Fibroblast of pulmonary artery (primary cell): ENCODE measurements at regions not wholly inside any gene's neighbourhood (a gene's known extent, or its start where the extent isn't known, plus 50 kb on each side); places are given as distances from the start of the nearest gene placed in this dataset.

Source experiments
- DNase-seq: peaks from one replicate; pipeline ENCODE4 v3.0.0-alpha.2; 2010; ENCODE audit warnings: low read depth
- H3K4me3 ChIP-seq: replicated peaks from 2 replicates; pipeline ENCODE4 v1.5.1; 2011; ENCODE audit warnings: low read depth, mild to moderate bottlenecking, control low read depth, low read length, moderate library complexity
- CTCF ChIP-seq: IDR thresholded peaks from 2 replicates; pipeline ENCODE4 v1.5.1; 2011; ENCODE audit warnings: mild to moderate bottlenecking, control low read depth, low read length, inconsistent platforms; ENCODE audit errors: missing control alignments

GRCh38 chr20:59458645-59459044, 145.7 kb upstream of the PHACTR3 start:
- H3K4me3 ChIP-seq, result no peak overlapping the region
- no peak for TF ChIP-seq CTCF
- DNase-seq, result no peak

GRCh38 chr20:59459586-59459985, 144.8 kb upstream of the PHACTR3 start:
- no peak for TF ChIP-seq CTCF
- H3K4me3 ChIP-seq, result no peak overlapping the region
- DNase-seq, result no peak

- no peak for TF ChIP-seq CTCF
- DNase-seq, result no peak
- H3K4me3 ChIP-seq, result no peak overlapping the region
Measured at GRCh38 chr20:59460352-59460751, 144.0 kb upstream of the PHACTR3 start.

GRCh38 chr20:59461526-59461925, 142.8 kb upstream of the PHACTR3 start:
- TF ChIP-seq CTCF, result no peak
- no peak overlapping the region for H3K4me3 ChIP-seq
- no peak for DNase-seq

GRCh38 chr20:59462249-59462648, 142.1 kb upstream of the PHACTR3 start:
- H3K4me3 ChIP-seq, result no peak overlapping the region
- DNase-seq, result no peak
- TF ChIP-seq CTCF, result no peak

- no peak for TF ChIP-seq CTCF
- H3K4me3 ChIP-seq, result no peak overlapping the region
- no peak for DNase-seq
Measured at GRCh38 chr20:59463541-59463940, 140.8 kb upstream of the PHACTR3 start.

- DNase-seq, result no peak
Measured at GRCh38 chr20:59466107-59466815, 138.1 kb upstream of the PHACTR3 start.

More at GRCh38 chr20:59466107-59466815, 138.1 kb upstream of the PHACTR3 start:
- no peak overlapping the region for H3K4me3 ChIP-seq
- TF ChIP-seq CTCF, result no peak
